ENCODE measurements at regions not wholly inside any gene's neighbourhood (a gene's known extent, or its start where the extent isn't known, plus 50 kb on each side); places are given as distances from the start of the nearest gene placed in this dataset.

DNA sequence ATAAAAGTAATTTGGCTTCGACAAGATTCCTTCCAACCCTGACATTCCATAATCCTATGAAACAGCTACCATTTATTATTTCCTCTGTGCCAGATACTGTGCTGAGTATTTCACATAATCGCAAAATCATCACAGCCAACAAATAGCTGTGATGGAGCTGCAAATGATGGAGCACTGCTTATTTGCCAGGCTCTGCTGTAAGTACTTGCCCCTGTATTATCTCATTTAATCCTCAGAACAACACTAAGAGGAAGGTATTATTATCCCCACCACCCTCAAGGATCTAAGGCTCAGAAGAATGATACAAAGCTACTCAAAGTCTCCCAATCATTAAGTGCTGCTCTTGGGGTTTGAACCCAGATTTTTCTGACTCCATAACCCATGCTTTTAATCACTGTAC, 145.5 kb downstream of the CCDC34 start:
- H3K27me3 Mint-ChIP-seq (ENCODE audit: unreplicated experiment): no peaks in the 10 kb centered on the region
- peaks cover 5% of the 10 kb centered on the region for H3K9me3 Mint-ChIP-seq (ENCODE audit: unreplicated experiment)
- no peak overlapping the region for H3K27ac Mint-ChIP-seq (ENCODE audit: unreplicated experiment)
- no peak for TF ChIP-seq CTCF (IDR thresholded peaks at IDR 0.05; ENCODE audit: partially characterized antibody, unreplicated experiment)
- peaks cover 17% of the 10 kb centered on the region for H3K4me1 Mint-ChIP-seq (ENCODE audit: low read depth, unreplicated experiment)
- no peak for DNase-seq
- H3K36me3 Mint-ChIP-seq (ENCODE audit: unreplicated experiment): no peaks in the 10 kb centered on the region
- no peak overlapping the region for H3K4me3 Mint-ChIP-seq (ENCODE audit: unreplicated experiment)

DNA sequence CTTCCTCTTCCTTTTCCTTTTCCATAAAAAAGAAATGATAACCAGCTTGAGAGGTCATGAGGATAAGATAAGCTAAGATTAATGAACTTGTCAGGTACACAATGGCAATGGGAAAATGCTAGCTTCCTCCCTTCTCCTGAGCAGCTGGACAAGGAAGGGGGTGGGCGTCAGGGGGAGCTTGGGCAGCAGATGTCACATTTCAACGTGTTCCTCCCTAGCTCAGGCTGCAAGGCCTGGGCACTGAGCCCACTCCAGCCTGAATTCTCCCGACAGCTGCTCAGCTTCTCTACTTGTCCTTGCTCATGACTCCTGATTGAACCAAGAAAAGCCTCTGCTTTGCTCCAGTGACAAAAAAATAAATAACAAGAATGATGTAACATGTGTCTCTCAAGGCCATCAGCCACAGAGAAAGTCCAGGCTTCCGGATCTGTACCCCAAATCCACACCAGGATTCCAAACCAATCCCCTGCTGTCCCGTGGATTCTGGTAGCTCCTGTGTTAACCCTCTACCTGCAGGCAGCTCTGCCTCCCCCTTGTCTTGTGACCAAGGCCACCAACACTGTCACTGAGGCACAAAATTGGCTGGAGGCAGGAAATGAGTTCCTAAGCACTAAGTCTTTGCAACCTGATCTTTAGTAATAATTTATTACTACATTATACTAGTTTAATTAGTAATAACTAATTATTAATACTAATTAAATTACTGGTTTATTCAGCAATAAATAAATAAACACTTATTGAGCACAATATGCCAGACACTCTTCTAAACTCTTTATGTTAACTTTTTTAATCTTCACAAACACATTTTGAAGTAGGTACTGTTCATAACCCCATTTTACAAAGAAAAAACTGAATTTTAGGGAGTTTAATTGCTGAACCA, 146.5 kb downstream of the CCDC34 start:
- no peak for TF ChIP-seq CTCF (IDR thresholded peaks at IDR 0.05; ENCODE audit: partially characterized antibody, unreplicated experiment)
- Mint-ChIP-seq H3K27me3 (ENCODE audit: unreplicated experiment) (no peaks in the 10 kb centered on the region), H3K27ac (ENCODE audit: unreplicated experiment) (peak overlapping the region; percentile 69), H3K36me3 (ENCODE audit: unreplicated experiment) (no peaks in the 10 kb centered on the region), H3K4me3 (ENCODE audit: unreplicated experiment) (no peak overlapping the region), H3K9me3 (ENCODE audit: unreplicated experiment) (peaks cover 5% of the 10 kb centered on the region), H3K4me1 (ENCODE audit: low read depth, unreplicated experiment) (peaks cover 17% of the 10 kb centered on the region)
- DNase-seq: peak; percentile 25

- Mint-ChIP-seq H3K27ac (ENCODE audit: unreplicated experiment) (peak overlapping the region; percentile 69), H3K9me3 (ENCODE audit: unreplicated experiment) (peaks cover 5% of the 10 kb centered on the region), H3K36me3 (ENCODE audit: unreplicated experiment) (no peaks in the 10 kb centered on the region), H3K4me1 (ENCODE audit: low read depth, unreplicated experiment) (peaks cover 17% of the 10 kb centered on the region), H3K4me3 (ENCODE audit: unreplicated experiment) (no peak overlapping the region), H3K27me3 (ENCODE audit: unreplicated experiment) (no peaks in the 10 kb centered on the region)
- DNase-seq: no peak
- TF ChIP-seq CTCF (IDR thresholded peaks at IDR 0.05; ENCODE audit: partially characterized antibody, unreplicated experiment): no peak
Observed at GRCh38 chr11:27215471-27216269, 147.3 kb downstream of the CCDC34 start.

- Mint-ChIP-seq H3K9me3 (ENCODE audit: unreplicated experiment) (peaks cover 4% of the 10 kb centered on the region), H3K4me3 (ENCODE audit: unreplicated experiment) (no peak overlapping the region), H3K27ac (ENCODE audit: unreplicated experiment) (no peak overlapping the region), H3K36me3 (ENCODE audit: unreplicated experiment) (no peaks in the 10 kb centered on the region), H3K27me3 (ENCODE audit: unreplicated experiment) (no peaks in the 10 kb centered on the region), H3K4me1 (ENCODE audit: low read depth, unreplicated experiment) (peaks cover 17% of the 10 kb centered on the region)
- no peak for DNase-seq
- TF ChIP-seq CTCF (IDR thresholded peaks at IDR 0.05; ENCODE audit: partially characterized antibody, unreplicated experiment): no peak
Observed at GRCh38 chr11:27214713-27215112, 148.3 kb downstream of the CCDC34 start.
